ENCODE measurements at regions not wholly inside any gene's neighbourhood (a gene's known extent, or its start where the extent isn't known, plus 50 kb on each side); places are given as distances from the start of the nearest gene placed in this dataset.
"Not testable (repeated sequence)": the region's sequence is repeated elsewhere in the genome, so short reads cannot be mapped to it uniquely, and the experiment has no call there.

DNA sequence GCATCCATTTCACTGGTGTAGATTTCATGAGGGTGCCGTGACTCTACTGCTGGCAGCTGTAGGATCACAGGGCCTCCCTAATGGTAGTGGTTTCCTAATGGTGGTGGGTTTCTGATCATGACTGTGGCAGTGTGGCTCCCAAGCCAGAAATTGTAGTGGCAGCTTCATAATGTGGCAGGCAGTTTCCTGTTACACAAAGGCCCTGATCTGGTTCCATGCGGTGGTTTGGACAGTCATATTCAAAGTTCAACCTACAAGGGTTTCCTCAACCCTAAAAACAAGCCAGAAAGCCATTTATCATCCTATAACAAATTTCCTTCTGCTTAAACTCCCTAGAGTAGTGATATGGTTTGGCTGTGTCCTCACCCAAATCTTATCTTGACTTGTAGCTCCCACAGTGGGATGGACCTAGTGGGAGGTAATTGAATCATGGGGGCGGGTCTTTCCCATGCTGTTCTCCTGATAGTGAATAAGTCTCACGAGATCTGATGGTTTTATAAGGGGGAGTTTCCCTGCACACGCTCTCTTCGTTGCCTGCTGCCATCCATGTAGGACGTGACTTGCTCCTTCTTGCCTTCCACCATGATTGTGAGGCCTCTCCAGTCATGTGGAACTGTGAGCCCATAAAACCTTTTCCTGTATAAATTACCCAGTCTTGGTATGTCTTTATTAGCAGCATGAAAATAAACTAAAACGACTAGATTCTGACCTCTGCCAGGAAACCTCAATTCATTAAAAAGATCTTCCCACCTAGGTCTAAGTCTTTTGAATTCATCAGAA is 257.1 kb downstream of the EFCAB11 start:
- DNase-seq, result no peak

DNA sequence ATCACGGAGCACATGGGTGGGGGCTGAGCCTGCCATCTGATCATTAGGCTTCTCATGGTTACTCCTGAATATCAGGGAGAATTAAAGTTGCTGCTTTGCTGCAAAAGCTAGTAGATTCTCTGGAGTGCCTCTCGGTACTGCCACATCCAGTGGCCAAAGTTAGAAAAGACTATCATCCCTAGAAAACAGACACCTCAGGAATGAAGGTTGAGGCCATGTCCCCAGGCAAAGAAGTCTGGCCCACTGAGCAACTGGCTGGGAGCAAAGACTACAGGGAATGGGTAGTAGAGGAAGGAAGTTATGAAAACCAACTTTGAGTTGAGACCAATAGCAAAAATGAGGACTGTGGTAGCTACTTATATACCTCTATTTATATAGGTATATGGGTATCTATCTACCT is 258.7 kb downstream of the EFCAB11 start:
- no peak for DNase-seq

DNA sequence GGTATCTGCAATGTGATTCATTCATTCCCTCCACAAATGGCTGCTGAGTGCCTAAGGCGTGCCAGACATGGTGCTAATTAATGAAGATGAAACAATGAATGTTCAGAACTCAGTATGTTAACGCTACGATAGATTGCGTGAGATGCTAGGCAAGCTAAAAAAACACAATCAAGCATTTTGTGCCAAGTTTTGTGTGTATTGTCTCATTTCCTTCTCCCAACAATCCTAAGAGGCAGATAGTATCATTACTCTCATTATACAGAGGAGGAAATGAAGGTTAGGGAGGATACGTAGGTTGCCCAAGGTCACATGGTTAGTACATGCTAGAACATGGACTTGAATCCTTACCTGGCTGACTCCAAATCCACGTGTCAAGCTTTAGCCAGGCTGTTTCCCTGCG is 264.4 kb downstream of the EFCAB11 start:
- DNase-seq, result no peak

- DNase-seq, result not testable (repeated sequence)
Observed at GRCh38 chr14:89689711-89690110, 264.8 kb downstream of the EFCAB11 start.

DNA sequence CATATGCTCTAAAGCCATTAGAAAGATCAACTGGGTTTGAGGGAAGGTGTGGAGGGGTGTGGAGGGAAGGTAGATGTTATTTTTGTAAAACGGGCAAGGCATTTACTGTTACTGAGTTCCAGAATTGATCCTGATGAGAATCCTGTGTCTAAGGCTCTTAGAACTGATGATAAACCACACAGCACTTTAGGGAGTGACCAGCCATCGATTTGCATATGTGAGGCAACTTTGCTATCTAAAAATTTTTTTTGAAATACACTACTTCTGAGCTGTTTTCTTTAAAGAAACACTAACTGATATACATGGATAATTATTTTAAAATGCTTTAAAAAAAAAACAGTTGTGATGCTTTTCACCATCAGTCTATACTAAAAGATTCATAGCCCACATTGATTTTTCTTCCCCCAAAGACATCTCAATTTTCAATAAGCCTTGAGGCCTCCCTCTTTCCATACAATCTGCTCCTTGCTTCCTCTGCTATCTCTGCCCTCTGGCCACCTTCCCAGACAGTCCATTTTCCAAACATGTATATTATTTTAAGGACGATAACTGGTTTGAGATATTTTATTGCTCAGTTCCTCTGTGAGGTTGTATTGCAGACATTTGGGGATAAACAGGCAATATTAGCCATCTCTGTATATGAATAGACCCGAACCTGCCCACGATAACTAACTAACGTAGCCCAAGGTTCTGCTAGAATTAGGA is 265.9 kb downstream of the EFCAB11 start:
- no peak for DNase-seq

DNA sequence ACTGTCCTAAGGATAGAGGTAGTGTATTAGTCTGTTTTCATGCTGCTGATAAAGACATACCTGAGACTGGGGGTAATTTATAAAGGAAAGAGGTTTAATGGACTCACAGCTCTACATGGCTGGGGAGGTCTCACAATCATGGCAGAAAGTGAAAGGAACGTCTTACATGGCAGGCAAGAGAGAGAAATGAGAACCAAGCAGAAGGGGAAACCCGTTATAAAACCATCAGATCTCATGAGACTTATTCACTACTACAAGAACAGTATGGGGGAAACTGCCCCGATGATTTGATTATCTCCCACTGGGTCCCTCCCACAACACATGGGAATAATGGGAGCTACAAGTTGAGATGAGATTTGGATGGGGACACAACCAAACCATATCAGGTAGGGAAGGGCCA is 267.4 kb downstream of the EFCAB11 start:
- DNase-seq, result not testable (repeated sequence)

GRCh38 chr14:89684139-89684538 is 267.1 kb upstream of the FOXN3 start:
- no peak for DNase-seq

GRCh38 chr14:89681086-89682018 is 264.3 kb upstream of the FOXN3 start:
- no peak for DNase-seq

- no peak for DNase-seq
Observed at GRCh38 chr14:89680156-89680555, 263.1 kb upstream of the FOXN3 start.

DNA sequence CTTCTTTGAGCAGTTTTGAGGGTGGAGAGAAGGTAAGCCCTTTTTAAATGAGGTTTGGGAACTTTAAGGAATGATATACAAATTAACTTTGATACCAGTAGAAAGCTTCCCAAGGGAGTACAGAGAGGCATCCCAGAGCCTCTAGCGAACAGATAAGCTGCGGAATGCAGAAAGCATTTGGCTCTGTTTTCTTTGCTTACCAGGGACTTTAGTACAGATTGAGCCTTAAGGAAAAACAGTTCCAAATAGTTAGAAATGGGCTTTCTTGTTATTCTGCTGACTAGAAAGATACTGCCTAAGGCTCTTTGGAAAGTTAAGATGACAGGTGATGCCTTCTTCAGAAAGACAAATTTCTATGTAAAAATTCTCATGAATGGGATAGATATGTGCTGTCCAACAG is 261.7 kb upstream of the FOXN3 start:
- no peak for DNase-seq

GRCh38 chr14:89675590-89675989 is 258.6 kb upstream of the FOXN3 start:
- no peak for DNase-seq

GRCh38 chr14:89674936-89675335 is 257.9 kb upstream of the FOXN3 start:
- no peak for DNase-seq

DNA sequence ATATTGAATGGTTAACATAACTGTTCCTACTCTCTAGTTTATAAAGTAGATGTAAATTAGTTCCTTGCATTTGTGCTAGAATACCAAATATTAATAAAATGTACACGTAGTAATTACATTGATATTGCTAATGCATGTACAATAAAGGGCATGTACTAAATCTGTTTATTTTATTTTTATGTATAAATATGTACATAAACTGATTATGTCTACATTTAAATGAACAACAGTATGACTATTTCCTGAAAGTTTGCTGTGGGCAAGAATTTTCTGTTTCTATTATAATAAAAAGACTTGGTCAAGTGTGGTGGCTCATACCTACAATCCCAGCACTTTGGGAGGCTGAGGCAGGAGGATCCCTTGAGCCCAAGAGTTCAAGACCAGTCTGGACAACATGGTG is 257.2 kb upstream of the FOXN3 start:
- no peak for DNase-seq

GRCh38 chr14:89673512-89674225 is 256.6 kb upstream of the FOXN3 start:
- DNase-seq, result no peak

GRCh38 chr14:89672636-89673511 is 255.8 kb upstream of the FOXN3 start:
- no peak for DNase-seq

- DNase-seq, result no peak
Observed at GRCh38 chr14:89669193-89669592, 252.2 kb upstream of the FOXN3 start.

DNA sequence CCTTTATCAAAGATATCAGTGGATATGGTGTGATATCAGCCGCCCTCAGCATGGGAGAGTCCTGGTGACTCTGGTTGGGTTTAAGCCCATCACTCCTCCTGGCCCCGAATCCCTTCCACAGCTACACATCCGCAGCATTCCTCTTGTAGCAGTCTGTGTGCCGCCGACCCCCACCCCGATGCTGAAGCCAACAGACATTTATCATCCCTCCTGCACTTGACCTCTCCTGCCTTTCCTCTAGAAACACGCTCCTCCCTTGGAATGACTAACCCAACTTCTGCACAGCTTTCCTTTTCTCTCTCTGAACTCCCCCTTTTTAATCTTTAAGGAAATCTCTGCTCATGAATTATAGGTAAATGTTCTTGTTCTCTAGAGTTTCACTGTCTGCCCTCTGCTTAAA is 250.9 kb upstream of the FOXN3 start:
- DNase-seq, result no peak

DNA sequence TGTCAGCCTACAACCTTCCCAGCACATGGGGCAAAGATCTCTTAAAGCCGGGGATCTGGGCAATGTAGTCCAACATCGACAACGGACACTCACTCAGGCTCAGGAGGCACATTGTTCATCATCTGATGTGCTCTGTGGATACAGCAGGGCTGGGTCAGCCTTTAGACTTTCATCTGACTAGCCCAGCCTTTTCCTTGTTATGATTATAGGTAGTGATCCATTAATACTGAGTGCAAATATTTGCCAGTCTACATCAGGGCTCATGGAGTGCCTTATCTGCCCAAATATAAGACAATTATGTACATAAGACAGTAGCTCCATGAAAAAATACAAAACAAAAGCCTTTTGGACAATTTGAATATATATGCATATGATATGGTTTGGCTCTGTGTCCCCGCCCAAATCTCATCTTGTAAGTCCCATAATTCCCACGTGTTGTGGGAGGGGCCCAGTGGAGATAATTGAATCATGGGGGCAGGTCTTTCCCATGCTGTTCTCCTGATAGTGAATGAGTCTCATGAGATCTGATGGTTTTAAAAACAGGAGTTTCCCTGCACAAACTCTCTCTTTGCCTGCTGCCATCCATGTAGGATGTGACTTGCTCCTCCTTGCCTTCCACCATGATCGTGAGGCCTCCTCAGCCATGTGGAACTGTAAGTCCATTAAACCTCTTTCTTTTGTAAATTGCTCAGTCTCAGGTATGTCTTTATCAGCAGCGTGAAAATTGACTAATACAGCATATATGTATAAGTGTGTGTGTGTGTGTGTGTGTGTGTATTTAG is 248.5 kb upstream of the FOXN3 start:
- DNase-seq, result not testable (repeated sequence)

- DNase-seq, result no peak
Observed at GRCh38 chr14:89661392-89661791, 244.4 kb upstream of the FOXN3 start.

DNA sequence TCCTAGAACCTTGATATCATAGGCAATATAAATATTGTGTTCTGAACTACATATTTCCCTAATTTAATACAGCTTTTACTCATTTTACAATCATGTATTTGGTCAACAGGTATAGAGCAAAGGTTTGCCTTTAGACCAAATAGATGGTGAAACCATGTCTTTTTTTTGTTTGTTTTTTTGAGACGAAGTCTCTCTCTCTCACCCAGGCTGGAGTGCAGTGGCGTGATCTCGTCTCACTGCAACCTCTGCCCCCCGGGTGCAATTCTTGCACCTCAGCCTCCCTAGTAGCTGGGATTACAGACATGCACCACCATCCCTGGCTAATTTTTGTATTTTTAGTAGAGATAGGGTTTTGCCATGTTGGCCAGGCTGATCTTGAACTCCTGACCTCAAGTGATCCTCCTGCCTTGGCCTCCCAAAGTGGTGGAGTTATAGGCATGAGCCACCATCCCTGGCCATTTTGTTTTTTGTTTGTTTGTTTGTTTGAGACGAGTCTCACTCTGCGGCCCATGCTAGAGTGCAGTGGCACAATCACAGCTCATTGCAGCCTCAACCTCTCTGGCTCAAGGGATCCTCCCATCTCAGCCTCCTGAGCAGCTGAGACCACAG is 243.7 kb upstream of the FOXN3 start:
- DNase-seq, result not testable (repeated sequence)

All from SHP77 treated with DMSO at 0.1 percent for 48 hours (cell line).